A549 (cell line): ENCODE measurements at regions not wholly inside any gene's neighbourhood (a gene's known extent, or its start where the extent isn't known, plus 50 kb on each side); places are given as distances from the start of the nearest gene placed in this dataset.

Experiments used
- ATAC-seq, 2 experiments: fragments of 200-7000 bp in 1 of 2; fragments of >200 bp in 1 of 2; cut with Nextera tagmentation in 1 of 2; cut with Tn5 transposase in 1 of 2; 3 replicates each; pipeline versions ENCODE4 v1.8.0 to v1.9.1; 2018 to 2020; ENCODE audit warnings: mild to moderate bottlenecking in 1 of 2, moderate library complexity in 1 of 2
- CTCF ChIA-PET: fragments of 300-600 bp; sonication (Branson Sonifier 250); formaldehyde crosslinking; extraction: SDS; loops from one replicate; lab custom pipeline; 2021; ENCODE audit warnings: antibody characterized with exemption, inconsistent platforms; lab: Yijun Ruan, JAX
- POLR2A ChIA-PET: fragments of 350-600 bp; formaldehyde crosslinking; extraction: SDS; loops from one replicate; lab custom pipeline; 2021; ENCODE audit warnings: antibody characterized with exemption, inconsistent platforms; lab: Yijun Ruan, JAX
- DNase-seq, 2 experiments: peaks; one replicate each; pipeline versions ENCODE4 v3.0.0 to v3.0.0-alpha.2; 2011 to 2016; ENCODE audit warnings: low read depth in 1 of 2, low spot score in 1 of 2
- FAIRE-seq: peaks from 2 replicates; lab custom pipeline; 2011; peaks lifted over from hg19 to GRCh38; lab: Jason Lieb, UNC
- H3K27ac ChIP-seq, 2 experiments: fragments of >200 bp; sonication (Bioruptor Twin); formaldehyde crosslinking; 3 replicates each; pipeline ENCODE4 v1.5.1; 2016 to 2017
- H3K4me1 ChIP-seq: fragments of >200 bp; sonication (Bioruptor Twin); formaldehyde crosslinking; 3 replicates; pipeline ENCODE4 v1.6.1; 2016
- H3K4me2 ChIP-seq: fragments of >200 bp; sonication (Bioruptor Twin); formaldehyde crosslinking; 3 replicates; pipeline ENCODE4 v1.6.1; 2016
- H3K4me3 ChIP-seq: fragments of >200 bp; sonication (Bioruptor Twin); formaldehyde crosslinking; 3 replicates; pipeline ENCODE4 v1.5.1; 2016
- H3K9me3 ChIP-seq: fragments of >200 bp; sonication (Bioruptor Twin); formaldehyde crosslinking; 3 replicates; pipeline ENCODE4 v1.6.1; 2016
- CEBPB ChIP-seq, 2 experiments: fragments of >200 bp in 1 of 2; sonication (Bioruptor Twin) in 1 of 2; formaldehyde crosslinking in 1 of 2; IDR thresholded peaks; 2 replicates each; pipeline ENCODE4 v1.6.1; 2012 to 2016
- CHD4 ChIP-seq: fragments of 200-600 bp; sonication (generic); IDR thresholded peaks from 2 replicates; pipeline ENCODE4 v1.6.1; 2016; ENCODE audit warnings: antibody characterized with exemption, mild to moderate bottlenecking, borderline replicate concordance
- EHMT2 ChIP-seq: fragments of 200-600 bp; sonication (generic); IDR thresholded peaks from 2 replicates; pipeline ENCODE4 v1.6.1; 2016; ENCODE audit warnings: antibody characterized with exemption, low read depth, mild to moderate bottlenecking, moderate library complexity
- EP300 ChIP-seq, 2 experiments: fragments of >200 bp; sonication (Bioruptor Twin); formaldehyde crosslinking; IDR thresholded peaks; 2 replicates in 1 of 2; 3 replicates in 1 of 2; pipeline ENCODE4 v1.6.1; 2016 to 2017
- FOSB ChIP-seq: fragments of 250-450 bp; sonication (Bioruptor Pico); IDR thresholded peaks from 2 replicates; pipeline ENCODE4 v1.5.0; 2020; ENCODE audit warnings: mild to moderate bottlenecking, moderate library complexity
- FOSL2 ChIP-seq, 2 experiments: fragments of 450-650 bp in 1 of 2; fragments of >200 bp in 1 of 2; sonication (Bioruptor Twin) in 1 of 2; formaldehyde crosslinking; IDR thresholded peaks; 2 replicates each; pipeline versions ENCODE4 v1.5.0 to v1.6.1; 2016 to 2020; ENCODE audit warnings: mild to moderate bottlenecking in 1 of 2, moderate library complexity in 1 of 2
- HOXB5 ChIP-seq: fragments of 250-450 bp; sonication (Bioruptor Pico); IDR thresholded peaks from 2 replicates; pipeline ENCODE4 v1.5.0; 2020; ENCODE audit warnings: mild to moderate bottlenecking, moderate library complexity
- JUN ChIP-seq, 2 experiments: fragments of >200 bp; sonication (Bioruptor Twin); formaldehyde crosslinking; IDR thresholded peaks; 2 replicates in 1 of 2; 3 replicates in 1 of 2; pipeline ENCODE4 v1.6.1; 2016 to 2017
- JUNB ChIP-seq: fragments of >200 bp; sonication (Bioruptor Twin); formaldehyde crosslinking; IDR thresholded peaks from 2 replicates; pipeline ENCODE4 v1.6.1; 2016
- KDM5A ChIP-seq: fragments of 200-600 bp; sonication (generic); IDR thresholded peaks from 2 replicates; pipeline ENCODE4 v1.6.1; 2016; ENCODE audit warnings: antibody characterized with exemption, mild to moderate bottlenecking
- NFE2L2 ChIP-seq: fragments of 150-350 bp; conservative IDR thresholded peaks from 2 replicates; pipeline ENCODE4 v1.6.1; 2014; ENCODE audit warnings: low read length
- PHF8 ChIP-seq: fragments of 200-600 bp; sonication (generic); IDR thresholded peaks from 2 replicates; pipeline ENCODE4 v1.6.1; 2016; ENCODE audit warnings: low read depth, mild to moderate bottlenecking, antibody characterized with exemption, moderate library complexity, borderline replicate concordance
- POLR2A ChIP-seq: IDR thresholded peaks from 2 replicates; pipeline ENCODE4 v1.6.1; 2012; ENCODE audit warnings: mild to moderate bottlenecking, low read length
- RNF2 ChIP-seq: fragments of 200-600 bp; sonication (generic); IDR thresholded peaks from 2 replicates; pipeline ENCODE4 v1.6.1; 2016; ENCODE audit warnings: low read depth, mild to moderate bottlenecking, antibody characterized with exemption, moderate library complexity, borderline replicate concordance
- SMC3 ChIP-seq: fragments of >200 bp; sonication (Bioruptor Twin); formaldehyde crosslinking; IDR thresholded peaks from 3 replicates; pipeline ENCODE4 v1.6.1; 2018; ENCODE audit warnings: inconsistent platforms
- SREBF2 ChIP-seq: fragments of 450-650 bp; IDR thresholded peaks from 2 replicates; pipeline ENCODE4 v1.6.1; 2014; ENCODE audit warnings: mild to moderate bottlenecking, moderate library complexity
- TFCP2L1 ChIP-seq: fragments of 250-450 bp; sonication (Bioruptor Pico); IDR thresholded peaks from 2 replicates; pipeline ENCODE4 v1.5.0; 2021; ENCODE audit warnings: mild to moderate bottlenecking
- WGBS: methylation state at CpG from one replicate; pipeline ENCODE4 v1.1.6; 2017; ENCODE audit errors: missing lambda C conversion rate; 5-methylcytosine and 5-hydroxymethylcytosine counted together
- TF ChIP-seq, protein P1 (sequence below): fragments of >200 bp; sonication (Bioruptor Twin); formaldehyde crosslinking; IDR thresholded peaks from 3 replicates; pipeline ENCODE4 v1.6.1; 2016
- TF ChIP-seq, protein P2 (sequence below): IDR thresholded peaks from 2 replicates; pipeline ENCODE4 v1.6.1; 2012
- TF ChIP-seq, protein P3 (sequence below): fragments of 150-350 bp; IDR thresholded peaks from 2 replicates; pipeline ENCODE4 v1.6.1; 2014; ENCODE audit warnings: low read depth, mild to moderate bottlenecking, low read length
- TF ChIP-seq, protein P4 (sequence below): fragments of >200 bp; sonication (Bioruptor Twin); formaldehyde crosslinking; IDR thresholded peaks from 3 replicates; pipeline ENCODE4 v1.5.1; 2016
- TF ChIP-seq, protein P5 (sequence below): fragments of 250-450 bp; sonication (Bioruptor Pico); IDR thresholded peaks from 2 replicates; pipeline ENCODE4 v1.5.0; 2021; ENCODE audit warnings: mild to moderate bottlenecking, moderate library complexity, borderline replicate concordance
- TF ChIP-seq, protein P6 (sequence below): IDR thresholded peaks from 2 replicates; pipeline ENCODE4 v1.6.1; 2012; ENCODE audit warnings: low read depth, borderline replicate concordance
- TF ChIP-seq, protein P7 (sequence below): IDR thresholded peaks from 2 replicates; pipeline ENCODE4 v1.6.1; 2012

DNA sequence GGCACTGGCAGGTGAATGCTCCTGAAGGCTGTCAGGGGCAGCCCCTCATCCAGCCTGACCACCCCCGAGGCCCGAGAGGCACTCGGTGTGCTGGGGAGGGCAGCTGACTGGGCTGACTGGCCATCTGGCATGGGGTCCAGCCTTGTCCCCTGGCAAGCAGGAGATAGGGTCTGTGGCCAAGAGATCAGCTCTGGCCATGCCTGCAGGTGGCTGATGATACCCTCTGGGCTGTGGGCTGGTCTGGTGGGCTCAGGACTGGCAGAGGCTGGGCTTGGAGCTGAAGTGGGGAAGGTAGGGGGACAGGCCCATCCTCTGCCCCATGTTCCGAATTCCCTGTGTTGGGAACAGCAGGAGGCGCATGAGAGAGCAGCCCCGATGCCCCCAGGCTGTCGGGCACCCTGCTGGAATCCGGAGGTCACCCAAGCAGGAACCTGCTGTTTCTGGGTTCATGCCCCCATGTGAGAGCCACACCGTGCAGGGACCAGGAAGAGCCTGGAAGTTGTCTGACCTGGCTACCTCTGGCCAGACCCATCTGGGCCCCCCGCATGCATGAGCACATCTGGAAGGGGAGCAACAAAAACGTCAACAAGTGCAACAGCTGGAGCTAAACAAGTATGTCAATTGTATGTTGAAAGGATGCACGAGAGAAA lies 527.0 kb downstream of the TBC1D22A start:
- no peak for ATAC-seq
- Histone ChIP-seq H3K27ac (no peak overlapping the region), H3K4me3 (no peak overlapping the region), H3K9me3 (no peaks in the 10 kb centered on the region), H3K4me1 (peaks cover 3% of the 10 kb centered on the region; the same call in 1 of the 3 replicates), H3K4me2 (no peak overlapping the region)
- no peak for FAIRE-seq
- POLR2A ChIA-PET, result no interaction called here
- WGBS, result 42% methylated on average over 8 of the region's 12 CpGs
- no peak for TF ChIP-seq NFE2L2
- TF ChIP-seq, protein P1, sequence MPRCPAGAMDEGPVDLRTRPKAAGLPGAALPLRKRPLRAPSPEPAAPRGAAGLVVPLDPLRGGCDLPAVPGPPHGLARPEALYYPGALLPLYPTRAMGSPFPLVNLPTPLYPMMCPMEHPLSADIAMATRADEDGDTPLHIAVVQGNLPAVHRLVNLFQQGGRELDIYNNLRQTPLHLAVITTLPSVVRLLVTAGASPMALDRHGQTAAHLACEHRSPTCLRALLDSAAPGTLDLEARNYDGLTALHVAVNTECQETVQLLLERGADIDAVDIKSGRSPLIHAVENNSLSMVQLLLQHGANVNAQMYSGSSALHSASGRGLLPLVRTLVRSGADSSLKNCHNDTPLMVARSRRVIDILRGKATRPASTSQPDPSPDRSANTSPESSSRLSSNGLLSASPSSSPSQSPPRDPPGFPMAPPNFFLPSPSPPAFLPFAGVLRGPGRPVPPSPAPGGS, result no peak
- TF ChIP-seq CEBPB (IDR thresholded peaks at IDR 0.05), result no peak
- TF ChIP-seq, protein P2, sequence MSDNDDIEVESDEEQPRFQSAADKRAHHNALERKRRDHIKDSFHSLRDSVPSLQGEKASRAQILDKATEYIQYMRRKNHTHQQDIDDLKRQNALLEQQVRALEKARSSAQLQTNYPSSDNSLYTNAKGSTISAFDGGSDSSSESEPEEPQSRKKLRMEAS, result no peak
- TF ChIP-seq JUN (IDR thresholded peaks at IDR 0.05), result no peak
- no peak for TF ChIP-seq JUNB
- TF ChIP-seq, protein P3, sequence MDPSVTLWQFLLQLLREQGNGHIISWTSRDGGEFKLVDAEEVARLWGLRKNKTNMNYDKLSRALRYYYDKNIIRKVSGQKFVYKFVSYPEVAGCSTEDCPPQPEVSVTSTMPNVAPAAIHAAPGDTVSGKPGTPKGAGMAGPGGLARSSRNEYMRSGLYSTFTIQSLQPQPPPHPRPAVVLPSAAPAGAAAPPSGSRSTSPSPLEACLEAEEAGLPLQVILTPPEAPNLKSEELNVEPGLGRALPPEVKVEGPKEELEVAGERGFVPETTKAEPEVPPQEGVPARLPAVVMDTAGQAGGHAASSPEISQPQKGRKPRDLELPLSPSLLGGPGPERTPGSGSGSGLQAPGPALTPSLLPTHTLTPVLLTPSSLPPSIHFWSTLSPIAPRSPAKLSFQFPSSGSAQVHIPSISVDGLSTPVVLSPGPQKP, result no peak
- TF ChIP-seq, protein P4, sequence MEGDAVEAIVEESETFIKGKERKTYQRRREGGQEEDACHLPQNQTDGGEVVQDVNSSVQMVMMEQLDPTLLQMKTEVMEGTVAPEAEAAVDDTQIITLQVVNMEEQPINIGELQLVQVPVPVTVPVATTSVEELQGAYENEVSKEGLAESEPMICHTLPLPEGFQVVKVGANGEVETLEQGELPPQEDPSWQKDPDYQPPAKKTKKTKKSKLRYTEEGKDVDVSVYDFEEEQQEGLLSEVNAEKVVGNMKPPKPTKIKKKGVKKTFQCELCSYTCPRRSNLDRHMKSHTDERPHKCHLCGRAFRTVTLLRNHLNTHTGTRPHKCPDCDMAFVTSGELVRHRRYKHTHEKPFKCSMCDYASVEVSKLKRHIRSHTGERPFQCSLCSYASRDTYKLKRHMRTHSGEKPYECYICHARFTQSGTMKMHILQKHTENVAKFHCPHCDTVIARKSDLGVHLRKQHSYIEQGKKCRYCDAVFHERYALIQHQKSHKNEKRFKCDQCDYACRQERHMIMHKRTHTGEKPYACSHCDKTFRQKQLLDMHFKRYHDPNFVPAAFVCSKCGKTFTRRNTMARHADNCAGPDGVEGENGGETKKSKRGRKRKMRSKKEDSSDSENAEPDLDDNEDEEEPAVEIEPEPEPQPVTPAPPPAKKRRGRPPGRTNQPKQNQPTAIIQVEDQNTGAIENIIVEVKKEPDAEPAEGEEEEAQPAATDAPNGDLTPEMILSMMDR, result no peak
- TF ChIP-seq SMC3, result no peak
- TF ChIP-seq, protein P5, sequence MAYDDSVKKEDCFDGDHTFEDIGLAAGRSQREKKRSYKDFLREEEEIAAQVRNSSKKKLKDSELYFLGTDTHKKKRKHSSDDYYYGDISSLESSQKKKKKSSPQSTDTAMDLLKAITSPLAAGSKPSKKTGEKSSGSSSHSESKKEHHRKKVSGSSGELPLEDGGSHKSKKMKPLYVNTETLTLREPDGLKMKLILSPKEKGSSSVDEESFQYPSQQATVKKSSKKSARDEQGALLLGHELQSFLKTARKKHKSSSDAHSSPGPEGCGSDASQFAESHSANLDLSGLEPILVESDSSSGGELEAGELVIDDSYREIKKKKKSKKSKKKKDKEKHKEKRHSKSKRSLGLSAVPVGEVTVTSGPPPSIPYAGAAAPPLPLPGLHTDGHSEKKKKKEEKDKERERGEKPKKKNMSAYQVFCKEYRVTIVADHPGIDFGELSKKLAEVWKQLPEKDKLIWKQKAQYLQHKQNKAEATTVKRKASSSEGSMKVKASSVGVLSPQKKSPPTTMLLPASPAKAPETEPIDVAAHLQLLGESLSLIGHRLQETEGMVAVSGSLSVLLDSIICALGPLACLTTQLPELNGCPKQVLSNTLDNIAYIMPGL, result no peak
- no peak for TF ChIP-seq POLR2A
- no peak for TF ChIP-seq TFCP2L1 (CRISPR knock-in tag)
- TF ChIP-seq SREBF2, result no peak
- TF ChIP-seq, protein P6, sequence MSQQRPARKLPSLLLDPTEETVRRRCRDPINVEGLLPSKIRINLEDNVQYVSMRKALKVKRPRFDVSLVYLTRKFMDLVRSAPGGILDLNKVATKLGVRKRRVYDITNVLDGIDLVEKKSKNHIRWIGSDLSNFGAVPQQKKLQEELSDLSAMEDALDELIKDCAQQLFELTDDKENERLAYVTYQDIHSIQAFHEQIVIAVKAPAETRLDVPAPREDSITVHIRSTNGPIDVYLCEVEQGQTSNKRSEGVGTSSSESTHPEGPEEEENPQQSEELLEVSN, result no peak
- no peak for TF ChIP-seq EP300 (IDR thresholded peaks at IDR 0.05)
- TF ChIP-seq FOSL2 (IDR thresholded peaks at IDR 0.05), result no peak
- TF ChIP-seq FOSL2 (CRISPR knock-in tag; IDR thresholded peaks at IDR 0.05), result no peak
- TF ChIP-seq, protein P7, sequence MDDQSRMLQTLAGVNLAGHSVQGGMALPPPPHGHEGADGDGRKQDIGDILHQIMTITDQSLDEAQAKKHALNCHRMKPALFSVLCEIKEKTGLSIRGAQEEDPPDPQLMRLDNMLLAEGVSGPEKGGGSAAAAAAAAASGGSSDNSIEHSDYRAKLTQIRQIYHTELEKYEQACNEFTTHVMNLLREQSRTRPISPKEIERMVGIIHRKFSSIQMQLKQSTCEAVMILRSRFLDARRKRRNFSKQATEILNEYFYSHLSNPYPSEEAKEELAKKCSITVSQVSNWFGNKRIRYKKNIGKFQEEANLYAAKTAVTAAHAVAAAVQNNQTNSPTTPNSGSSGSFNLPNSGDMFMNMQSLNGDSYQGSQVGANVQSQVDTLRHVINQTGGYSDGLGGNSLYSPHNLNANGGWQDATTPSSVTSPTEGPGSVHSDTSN, result no peak
- TF ChIP-seq KDM5A, result no peak
- no peak for TF ChIP-seq PHF8
- no peak for DNase-seq
- CTCF ChIA-PET, result no interaction called here

DNA sequence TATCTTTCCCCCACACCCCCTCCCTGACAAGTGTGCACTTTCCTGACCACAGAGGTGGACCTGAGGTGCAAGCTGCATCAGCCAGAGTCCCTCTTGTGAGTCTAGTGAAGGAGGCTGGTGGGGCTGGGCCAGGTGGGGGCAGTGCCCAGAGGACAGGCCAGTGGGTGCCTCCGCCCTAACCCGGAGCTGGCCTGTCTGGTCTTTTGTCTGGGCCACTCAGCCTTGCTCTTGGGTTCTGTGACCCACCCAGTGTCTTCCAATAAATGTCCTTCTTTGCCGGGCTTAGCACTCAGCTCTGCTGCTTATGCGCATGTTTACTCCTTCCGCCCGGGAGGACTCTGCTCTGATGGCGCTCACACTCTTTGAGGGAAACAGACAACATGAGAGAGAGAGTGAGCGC lies 526.2 kb downstream of the TBC1D22A start:
- Histone ChIP-seq H3K4me1 (peaks cover under 1% of the 10 kb centered on the region; the same call in 1 of the 3 replicates), H3K4me3 (no peak overlapping the region), H3K9me3 (no peaks in the 10 kb centered on the region), H3K4me2 (no peak overlapping the region), H3K27ac (no peak overlapping the region)
- POLR2A ChIA-PET, result no interaction called here
- ATAC-seq (no peak), FAIRE-seq (no peak), DNase-seq (no peak)
- CTCF ChIA-PET, result no interaction called here
- TF ChIP-seq, protein P4, result no peak
- no peak for TF ChIP-seq FOSB
- no peak for TF ChIP-seq SREBF2
- TF ChIP-seq CHD4, result no peak
- no peak for TF ChIP-seq HOXB5 (CRISPR knock-in tag)
- no peak for TF ChIP-seq EHMT2
- TF ChIP-seq, protein P2, result no peak
- TF ChIP-seq, protein P5, result no peak
- no peak for TF ChIP-seq JUNB
- no peak for TF ChIP-seq NFE2L2
- TF ChIP-seq RNF2, result no peak
- WGBS, result 53% methylated on average over 6 of the region's 8 CpGs
